Activated T-cell treated with anti-CD3 and anti-CD28 coated beads for 48 hours (primary cell): ENCODE measurements at regions not wholly inside any gene's neighbourhood (a gene's known extent, or its start where the extent isn't known, plus 50 kb on each side); places are given as distances from the start of the nearest gene placed in this dataset.

Experiments used
- DNase-seq: peaks from one replicate; pipeline ENCODE4 v3.0.0-alpha.2; 2020; ENCODE audit warnings: low read depth

DNA sequence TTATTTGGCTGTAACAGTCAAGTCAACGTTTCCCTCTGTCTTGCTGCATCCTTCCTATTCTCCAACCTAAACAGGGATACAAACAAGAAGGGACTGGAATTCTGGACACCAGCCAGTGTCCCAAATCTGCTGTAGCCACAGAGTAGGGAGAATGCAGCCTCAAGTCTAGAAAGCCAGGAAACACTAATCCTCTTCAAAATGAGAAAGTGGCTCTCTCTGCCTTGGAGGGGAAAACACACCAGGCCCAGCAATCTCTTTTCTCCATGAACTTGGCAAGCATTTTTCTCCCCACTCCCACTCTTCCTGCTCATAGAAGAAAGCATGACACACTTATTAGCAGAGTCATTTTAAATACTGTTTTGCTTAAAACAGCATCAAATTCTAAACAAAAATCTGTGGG, 781.7 kb downstream of the SQOR start:
- DNase-seq: no peak

DNA sequence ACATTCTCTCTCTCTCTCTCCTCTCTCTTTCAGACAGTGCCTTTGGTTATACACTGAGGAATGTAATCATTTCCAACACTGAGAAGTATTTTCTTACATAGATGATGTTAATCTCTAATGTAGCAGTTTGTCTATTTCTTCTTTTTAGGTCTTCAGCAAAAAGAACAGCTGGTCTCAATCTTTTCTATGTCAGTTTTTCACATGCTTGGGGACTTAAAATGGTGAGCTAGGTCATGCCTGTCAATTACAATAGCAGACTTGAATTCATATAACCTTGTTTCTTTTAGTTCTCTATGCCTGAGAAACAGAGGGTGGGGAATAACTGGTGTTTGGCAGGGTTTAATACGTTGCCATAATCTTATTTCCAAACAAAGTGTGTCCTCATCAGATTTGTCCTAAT, 786.2 kb downstream of the SQOR start:
- no peak for DNase-seq

DNA sequence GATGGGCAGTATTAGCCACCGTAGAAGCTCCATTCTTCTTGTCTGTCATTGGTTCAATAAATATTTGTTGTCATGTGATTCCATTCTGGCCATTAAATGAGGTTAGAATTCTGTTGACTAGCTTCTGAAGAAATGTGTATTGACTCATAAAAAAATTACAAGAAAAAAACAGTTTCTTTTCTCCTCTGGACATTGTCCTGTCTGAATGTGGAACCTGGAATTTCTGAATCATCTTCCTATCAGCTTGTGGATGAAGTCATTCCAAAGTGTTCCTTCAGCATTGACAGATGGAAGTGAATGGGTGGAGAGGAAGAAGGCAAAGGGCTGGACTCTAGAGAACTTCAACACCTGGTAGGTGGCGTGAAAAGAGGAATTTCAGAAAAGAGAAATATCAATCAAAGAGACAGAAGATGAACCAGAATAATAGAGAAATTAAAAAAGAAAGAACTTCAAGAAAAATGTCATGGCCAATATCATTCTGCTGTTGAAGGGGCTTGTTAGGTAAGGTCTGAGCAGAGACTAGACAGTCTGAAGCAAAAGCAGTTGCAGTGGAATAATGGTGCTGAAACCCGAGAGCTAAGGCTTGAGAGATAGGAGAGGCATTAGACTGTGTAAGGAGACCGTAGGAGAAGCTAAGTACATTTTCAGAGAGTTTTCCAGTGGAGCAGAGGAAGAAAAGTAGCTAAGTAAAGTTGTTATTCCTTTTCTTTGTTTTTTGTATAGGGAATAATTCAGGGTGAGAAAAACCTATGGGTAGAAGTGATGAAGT, 806.6 kb downstream of the SQOR start:
- no peak for DNase-seq

DNA sequence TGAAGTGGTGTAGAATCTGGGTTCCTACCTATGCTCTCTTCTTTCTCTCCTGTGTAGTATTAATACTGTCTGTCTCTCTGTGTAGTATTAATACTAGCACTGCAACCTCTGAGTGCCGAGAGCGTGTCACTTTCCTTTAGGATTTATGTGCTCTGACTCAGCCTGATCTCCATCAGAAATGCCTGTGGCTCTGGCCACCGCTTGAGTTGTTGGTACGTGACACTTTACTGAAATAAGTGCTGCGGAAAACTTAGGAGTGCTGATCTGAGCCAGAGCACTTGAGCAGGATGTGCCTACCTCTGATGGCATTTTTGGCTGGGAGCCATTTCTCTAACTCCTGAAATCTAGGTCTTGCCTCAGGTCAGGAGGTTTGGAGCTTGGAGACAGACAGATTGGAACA, 807.4 kb downstream of the SQOR start:
- DNase-seq: no peak

DNA sequence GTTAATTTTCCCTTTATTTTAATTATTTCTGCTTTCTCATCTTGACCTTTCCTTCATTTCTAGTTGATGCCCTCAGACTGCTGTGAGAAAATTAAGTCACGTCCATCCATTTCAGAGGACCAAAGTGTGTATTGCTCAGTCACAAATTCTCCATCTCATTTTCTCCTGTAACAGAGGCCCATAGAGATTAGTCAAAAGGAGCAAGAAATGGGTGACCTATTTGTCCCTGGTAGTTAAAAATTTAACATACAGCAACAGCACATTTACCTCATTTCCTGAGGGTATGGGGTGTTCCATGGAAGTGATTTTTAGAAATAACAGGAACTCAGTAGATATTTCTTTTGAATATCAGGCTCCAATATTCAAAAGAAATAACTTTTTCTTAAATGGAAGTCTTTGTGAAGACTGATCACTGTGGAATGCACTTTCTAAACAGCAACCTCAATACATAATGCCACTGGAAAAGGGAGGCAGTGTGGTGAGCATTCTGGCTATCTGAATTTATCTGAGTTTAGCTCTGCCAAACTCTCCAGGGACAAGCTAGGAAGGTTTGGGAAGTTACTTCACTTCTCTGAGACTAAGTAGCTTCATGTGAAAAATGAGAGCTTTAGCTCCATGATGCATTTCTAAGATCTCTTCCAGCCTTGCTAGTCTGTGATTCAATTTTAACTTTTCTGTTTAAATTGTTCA, 808.2 kb downstream of the SQOR start:
- no peak for DNase-seq

DNA sequence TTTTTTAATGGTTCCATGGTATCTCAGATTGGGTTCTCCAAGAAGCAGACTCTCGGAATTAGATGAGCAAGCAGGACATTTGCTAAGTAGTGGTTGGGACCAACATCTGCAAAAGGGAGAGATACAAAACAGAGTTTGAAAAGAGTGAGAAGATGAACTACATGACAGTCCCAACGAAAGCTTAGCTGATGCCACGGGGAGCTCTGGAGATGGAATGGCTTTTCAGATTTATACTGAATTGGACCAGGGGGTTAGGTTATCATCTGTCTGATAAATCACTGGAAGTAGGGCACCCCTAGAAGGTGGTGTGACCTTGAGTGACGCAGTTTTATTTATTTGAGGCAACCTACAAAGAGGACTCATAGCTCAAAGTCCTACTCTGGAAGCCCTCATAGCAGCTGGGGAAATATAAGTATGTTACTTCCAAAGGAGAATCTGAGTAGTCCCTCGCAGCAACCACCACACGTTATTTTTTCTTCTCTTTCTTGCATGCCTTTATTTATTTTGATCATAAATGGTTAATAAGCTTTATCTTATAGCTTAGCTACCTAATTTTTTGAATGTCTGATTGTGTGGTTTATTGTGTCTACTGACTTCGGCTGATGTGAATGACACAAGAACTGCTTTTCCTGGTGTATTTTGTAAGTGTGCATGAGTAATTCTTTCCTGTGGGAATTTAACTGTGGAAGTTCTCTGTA, 815.4 kb downstream of the SQOR start:
- DNase-seq: no peak

DNA sequence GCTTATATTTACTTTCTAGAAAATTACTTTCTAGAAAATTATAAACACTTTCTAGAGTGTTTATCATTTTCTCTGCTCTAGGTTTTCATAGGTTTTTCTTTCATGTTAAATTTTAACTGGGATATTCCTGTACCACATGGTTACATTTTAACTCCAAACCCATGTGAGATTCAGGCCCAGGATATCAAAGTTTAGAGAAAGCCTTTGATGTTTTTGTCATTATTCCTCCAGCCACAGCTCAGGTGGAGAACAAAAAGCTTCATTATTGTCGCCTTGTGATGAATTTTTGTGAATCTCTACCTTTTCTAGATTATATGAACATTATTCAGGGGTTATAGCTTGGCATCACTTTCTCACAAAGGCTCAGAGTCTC, 816.0 kb downstream of the SQOR start:
- no peak for DNase-seq

DNA sequence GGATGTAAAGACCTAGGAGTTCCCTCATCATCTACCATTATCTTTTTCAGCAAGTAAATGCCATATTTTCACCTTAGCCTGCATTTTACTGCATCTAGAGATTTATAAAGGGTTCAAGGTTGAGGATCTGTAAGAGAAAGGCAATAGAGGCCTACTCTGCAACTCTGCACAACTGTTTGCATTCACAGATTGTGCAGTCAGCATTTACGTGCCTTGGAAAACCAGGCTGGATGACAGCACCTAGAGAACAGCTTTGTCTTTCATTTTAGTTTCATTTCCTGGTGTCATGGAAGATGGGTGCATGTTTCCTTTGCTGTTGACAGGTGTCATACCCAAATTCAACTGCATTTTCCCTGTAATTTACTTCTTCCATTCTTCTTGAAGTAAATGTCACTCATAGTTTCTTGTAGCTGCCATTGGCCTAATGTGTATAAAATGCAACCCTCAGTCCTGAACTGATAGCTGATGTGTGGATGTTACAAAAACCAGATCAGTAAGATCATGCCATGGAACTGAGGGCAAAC, 817.5 kb downstream of the SQOR start:
- DNase-seq: no peak

DNA sequence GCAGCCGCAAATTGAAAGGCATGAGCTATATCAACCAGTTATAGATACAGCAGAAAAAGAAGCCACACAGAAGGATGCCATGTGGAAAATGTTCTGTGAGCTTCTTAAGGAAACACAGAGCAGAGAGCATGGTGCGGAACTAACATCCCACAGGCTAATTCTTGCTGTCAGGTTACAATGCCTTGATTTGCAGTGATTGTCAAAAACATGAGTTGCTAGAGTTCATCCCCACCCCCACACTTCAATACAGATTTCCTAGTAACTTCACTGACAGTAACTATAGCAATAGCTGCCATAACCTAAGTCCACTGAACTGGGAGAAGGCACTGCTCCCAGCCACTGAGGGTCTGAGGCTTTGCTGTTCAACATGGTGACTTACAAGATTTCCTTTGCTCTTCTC, 821.6 kb downstream of the SQOR start:
- DNase-seq: no peak

DNA sequence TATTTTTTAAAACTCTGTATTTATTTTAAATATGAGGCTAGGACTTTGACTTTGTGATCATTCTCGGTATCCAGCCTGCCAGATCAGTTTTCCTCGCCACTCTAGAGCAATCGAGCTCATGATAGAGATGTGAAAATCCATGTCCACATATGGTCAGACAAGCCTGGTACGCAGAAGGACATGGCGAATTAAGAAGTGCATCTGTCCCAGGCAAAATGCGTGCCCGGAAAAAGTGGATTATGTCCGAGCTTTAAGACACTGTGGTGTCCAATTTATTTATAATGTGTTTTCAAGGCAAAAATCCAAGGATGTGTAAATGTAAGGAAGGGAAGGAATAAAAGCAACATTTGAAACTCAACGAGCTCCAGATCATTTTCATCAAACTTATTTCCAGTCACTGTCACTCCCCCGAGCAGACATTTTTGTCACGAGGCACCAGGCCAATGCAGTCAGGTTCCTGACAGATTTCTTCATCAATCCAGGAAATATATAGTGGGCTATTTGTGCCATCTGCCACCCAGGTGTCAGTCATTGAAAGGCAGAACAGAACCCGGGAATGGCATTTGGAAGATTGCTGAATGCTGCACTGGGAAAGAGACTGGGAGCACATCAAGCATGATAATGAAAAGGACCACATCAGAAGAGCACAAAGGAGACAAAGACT, 825.7 kb downstream of the SQOR start:
- DNase-seq: no peak

DNA sequence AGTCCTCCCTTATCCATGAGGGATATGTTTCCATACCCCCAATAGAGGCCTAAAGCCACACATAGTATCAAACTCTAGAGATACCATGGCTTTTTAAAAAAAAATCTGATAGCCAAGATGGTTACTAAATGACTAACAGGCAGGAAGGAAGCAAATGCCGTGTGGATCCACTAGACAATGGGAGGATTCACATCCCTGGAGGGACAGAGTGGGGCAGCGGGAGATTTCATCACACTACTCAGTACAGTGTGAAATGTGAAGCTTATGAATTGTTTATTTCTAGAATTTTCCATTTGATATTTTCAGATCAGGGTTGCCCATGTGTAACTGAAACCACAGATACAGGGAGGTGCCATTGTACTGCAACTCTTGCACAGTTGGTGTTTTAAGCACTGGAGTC, 826.6 kb downstream of the SQOR start:
- no peak for DNase-seq

DNA sequence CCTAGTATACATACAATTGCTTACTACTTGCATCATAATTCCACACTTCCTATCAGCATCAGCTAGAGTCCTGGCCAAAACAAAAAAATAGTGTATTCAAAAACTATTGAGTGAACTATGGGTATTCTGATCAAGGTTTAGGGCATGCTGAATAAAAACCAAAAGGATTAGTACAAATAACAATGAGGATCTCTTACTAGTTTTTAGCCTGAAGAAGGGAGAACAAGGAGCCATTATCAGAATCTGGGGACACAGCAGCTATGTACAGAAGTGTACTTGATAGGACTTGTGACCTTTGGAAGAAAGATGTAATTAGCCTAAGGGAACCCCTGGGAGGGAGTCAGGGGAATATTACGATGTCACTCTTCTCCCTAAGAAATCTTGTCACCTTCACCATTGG, 832.2 kb downstream of the SQOR start:
- no peak for DNase-seq

DNA sequence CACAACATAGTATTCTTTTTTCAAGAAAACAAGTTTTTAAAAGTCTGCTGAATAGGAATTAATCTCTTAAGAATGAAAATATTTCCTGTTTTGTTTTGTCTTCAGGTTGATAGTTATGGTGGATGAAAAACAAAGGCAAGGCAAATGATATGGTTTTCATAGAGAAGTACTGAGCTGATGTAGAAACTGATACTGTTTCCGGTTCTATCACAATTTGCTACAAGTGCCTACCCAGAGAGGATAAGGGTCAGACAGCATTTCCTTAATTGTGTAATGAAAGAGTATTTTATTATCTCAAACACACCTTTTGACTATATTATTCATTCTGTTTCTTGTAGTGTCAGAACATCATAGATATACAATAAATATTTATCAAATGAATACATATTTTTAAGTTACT, 836.3 kb downstream of the SQOR start:
- no peak for DNase-seq

DNA sequence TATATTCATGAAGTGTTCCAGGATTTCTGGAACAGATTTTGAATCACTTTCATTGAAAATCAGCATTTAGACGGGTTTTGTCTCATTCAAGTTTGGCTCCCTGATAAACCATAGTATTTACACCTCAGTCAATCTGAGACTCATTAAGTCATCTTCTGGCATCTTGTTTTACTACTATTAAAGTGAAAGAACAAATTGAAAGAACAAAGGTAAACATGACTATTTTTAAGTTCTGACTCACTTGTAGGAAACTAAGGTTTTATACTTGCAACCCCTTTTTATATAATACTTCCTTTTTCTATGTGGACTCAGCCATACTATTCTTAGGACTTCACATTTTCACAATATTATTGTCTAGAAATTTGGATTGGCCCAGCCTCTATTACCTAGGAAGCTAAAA, 854.4 kb downstream of the SQOR start:
- no peak for DNase-seq

DNA sequence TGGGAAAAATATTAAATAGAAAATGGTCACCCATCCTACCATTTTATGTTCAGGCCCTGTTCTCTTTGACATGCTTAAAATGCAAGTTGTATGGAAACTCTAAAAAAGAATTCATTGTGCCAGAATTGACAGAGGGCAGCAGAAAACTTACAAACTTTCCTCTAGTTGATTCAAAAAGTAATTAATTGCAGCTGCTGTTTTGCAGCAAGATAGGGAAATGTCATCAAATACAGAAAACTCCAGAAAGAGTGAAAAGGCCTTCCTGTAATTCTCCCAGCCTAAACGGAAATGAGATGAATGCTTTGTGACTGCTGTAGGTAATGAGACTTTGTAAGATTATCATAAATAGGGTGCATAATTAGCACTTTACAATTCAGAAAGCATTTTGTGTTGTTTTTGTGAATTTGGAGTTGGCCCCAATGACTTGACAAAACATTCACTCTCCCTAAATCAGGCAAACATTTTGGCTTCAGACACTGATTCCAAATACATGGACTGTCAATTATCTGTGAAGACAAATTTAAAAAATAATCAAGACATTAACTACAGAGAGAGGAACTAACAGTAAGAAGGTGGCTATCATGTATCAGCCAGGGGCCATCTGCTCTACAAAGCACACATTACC, 861.8 kb downstream of the SQOR start:
- no peak for DNase-seq

DNA sequence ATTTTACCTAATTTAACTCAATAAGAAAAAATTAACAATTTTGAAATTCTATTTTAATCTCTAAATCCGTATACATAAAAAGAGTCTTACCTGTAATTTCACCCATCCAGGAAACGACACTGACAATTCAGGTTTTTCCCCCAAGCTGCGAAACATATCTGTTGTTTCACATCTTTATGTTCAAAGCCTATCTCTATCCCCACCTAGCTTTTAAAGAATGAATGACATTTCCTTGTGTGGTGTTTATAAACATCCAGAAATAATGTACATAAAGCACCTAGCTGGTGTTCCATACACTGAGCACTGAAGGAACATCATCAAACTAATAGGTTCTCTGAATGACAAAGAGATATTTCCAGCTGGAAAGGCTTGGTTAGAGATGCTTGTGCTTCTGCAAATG, 867.8 kb downstream of the SQOR start:
- no peak for DNase-seq

DNA sequence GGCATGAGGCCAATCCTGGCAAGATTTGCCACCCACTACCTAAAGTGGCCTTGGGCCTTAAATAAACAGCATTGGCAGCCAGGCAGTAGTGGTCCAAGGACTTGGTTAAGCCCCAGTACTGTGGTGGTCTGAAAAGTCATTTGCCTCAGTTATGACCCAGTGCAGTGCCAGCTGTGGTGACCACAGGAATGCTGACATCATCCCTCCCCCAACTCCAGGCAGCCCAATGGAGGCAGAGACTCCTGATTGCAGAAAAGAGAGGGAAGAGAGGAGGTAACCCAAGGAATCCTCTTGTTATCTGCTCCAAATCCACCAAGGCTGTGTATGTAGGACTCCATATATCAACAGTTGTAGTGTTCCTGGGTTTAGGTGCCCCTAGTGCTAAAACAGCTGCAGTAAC, 883.6 kb downstream of the SQOR start:
- no peak for DNase-seq

DNA sequence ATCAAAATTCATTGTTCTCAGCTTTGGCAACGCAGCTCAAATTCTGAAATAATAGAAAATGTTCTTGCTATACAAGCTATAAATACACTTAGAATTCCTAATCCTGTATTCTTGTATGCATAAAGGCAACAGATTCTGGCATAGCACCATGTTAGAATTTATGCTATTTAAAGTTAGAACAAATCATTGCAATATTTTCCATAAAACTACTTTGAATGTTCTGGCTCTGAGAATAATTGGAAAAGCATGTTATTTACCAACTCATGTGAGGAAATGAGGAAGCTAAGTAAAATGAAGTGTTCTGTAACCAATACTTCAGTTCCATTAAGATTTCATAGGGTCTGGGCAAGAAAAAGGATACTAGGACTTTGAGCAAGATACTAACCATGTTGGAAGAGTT, 888.9 kb downstream of the SQOR start:
- DNase-seq: no peak

DNA sequence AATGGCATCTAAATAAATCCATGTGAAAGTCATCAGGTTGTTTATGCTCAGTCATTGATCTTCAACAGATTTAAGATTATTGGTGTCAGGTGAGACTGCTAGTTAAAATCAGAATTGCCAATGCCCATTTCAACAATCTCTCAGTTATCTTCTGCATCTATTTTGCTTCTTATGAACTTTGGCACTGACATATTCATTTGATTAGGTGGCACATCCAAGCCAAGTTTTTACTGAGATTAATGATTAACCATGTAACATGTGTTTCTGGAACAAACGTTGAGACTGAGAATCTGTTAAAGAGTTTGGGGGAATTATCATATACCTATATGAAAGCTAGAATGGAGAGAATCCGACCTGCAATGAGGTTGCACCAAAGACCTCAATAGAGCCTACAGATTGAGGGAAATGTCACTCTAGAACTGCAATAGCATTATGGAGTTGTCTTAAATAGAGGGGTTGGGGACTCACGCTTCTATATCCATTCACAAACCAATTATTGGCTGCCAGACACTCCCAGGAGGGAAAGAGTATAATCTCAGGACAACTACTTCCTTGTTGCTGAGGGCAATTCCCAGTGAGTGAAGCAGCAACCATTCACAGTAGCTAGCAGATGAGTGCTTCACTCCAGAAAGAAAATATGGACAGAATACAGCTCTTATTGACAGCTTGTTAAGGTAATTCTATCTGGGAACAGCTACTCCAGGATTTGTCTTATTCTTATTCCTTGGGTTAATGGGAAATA, 891.3 kb downstream of the SQOR start:
- no peak for DNase-seq

DNA sequence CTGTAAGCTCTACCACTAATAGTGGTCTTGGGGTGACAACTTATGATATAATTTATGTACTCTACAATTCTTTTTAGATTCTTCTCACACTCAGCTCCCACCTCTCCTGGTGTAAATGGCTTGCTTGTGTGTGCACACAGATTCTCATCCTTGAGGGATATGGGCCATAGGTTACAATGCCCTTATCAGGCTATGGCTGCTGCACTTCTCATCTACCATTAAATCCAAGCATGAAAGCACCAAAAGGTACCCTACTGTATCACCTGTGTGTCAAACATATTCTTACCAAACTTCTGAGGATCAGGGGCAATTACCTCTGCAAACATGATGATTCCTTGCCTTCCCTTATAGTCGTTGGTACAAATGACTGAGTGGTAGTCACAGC, 891.9 kb downstream of the SQOR start:
- no peak for DNase-seq

DNA sequence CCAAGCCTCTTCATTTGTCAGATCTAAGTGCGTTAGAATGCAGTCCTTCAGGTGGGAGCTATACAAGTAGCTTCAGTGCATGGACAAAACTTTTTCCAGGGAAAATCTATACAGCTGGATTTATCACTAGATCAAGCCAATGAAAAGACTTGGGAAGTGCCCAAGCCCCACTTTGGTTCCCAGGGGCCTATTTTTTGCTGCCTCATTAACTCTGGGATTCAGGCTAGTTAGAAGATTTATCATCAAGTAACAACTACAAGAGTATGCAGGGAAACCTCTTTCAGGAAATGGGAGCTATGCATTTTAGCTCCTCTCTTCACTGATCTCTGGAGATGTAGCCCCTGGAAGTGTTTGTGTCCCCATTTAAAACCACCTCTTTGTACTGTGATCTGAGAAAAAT, 908.8 kb downstream of the SQOR start:
- DNase-seq: no peak

DNA sequence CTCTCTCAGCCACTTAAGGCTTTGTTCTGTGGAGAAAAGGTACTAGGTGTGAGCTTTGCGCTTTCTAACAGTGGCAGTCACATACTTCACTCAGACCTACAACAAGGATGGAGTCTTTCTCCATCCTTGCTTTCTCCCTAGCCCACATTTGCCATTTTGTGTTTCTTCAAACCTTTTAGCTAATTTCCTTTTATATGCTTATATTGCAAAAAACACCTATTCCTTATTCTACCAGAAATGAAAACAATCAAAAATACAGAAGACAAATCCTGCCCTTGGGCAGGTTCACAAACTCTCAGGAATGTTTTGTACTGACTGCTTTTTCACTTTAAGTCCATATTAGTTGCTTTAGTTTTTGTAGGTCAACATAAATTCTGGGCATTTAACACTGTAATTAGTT, 914.2 kb downstream of the SQOR start:
- no peak for DNase-seq
